OCI-LY1 (cell line): ENCODE measurements at regions not wholly inside any gene's neighbourhood (a gene's known extent, or its start where the extent isn't known, plus 50 kb on each side); places are given as distances from the start of the nearest gene placed in this dataset.

Experiments used
- EZH2 ChIP-seq: fragments of 200-600 bp; sonication (generic), shearing (Covaris generic); IDR thresholded peaks from 2 replicates; pipeline ENCODE4 v1.8.0; 2017; ENCODE audit warnings: borderline replicate concordance, mixed run types, mild to moderate bottlenecking, antibody characterized with exemption, low read length, moderate library complexity, mixed read lengths
- TF ChIP-seq, protein P1 (sequence below): fragments of 200-600 bp; sonication (generic), shearing (Covaris generic); IDR thresholded peaks from 2 replicates; pipeline ENCODE4 v1.5.1; 2017; ENCODE audit warnings: mild to moderate bottlenecking, antibody characterized with exemption, low read length, moderate library complexity, mixed read lengths

DNA sequence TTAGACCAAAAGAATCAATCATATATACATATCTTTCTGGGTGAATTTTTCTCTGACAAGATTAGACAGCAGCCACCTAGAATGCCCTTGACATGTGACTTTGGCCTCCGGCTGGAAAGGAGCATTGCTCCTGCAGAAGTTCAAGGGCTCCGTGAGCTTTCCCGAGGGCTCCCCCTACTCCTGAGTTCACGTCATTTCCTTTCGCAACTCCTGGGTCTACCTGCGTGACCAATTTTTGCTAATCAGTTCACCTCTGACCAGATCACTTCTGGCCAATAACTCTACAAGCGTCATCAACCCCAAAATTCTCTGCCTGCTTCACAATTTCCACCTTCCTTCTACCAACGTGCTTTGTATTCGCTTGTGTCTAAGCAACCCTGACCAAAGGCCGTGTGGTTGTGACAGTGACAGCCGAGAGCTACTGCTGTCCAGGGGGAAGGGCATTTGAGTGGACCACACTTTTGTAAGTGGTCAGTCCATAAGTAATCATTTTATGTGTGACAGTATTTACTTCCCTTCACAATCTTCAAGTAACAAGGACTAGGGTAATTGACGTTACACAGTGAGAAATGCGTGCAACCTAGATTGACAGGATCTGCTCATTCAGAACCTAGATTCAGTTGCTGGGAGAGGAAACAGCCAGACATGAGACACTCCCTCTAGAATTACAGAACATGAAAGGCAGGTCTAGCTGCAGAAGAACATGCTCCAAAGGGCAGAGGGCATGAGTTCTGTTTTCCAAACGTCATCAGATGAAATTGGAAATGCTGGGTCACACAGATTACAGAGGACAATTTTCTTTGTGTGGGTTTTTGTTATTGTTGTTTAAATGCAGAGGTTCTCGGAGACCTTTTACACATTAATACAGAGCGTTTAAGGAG is 145.9 kb upstream of the SPACA7 start:
- TF ChIP-seq, protein P1, sequence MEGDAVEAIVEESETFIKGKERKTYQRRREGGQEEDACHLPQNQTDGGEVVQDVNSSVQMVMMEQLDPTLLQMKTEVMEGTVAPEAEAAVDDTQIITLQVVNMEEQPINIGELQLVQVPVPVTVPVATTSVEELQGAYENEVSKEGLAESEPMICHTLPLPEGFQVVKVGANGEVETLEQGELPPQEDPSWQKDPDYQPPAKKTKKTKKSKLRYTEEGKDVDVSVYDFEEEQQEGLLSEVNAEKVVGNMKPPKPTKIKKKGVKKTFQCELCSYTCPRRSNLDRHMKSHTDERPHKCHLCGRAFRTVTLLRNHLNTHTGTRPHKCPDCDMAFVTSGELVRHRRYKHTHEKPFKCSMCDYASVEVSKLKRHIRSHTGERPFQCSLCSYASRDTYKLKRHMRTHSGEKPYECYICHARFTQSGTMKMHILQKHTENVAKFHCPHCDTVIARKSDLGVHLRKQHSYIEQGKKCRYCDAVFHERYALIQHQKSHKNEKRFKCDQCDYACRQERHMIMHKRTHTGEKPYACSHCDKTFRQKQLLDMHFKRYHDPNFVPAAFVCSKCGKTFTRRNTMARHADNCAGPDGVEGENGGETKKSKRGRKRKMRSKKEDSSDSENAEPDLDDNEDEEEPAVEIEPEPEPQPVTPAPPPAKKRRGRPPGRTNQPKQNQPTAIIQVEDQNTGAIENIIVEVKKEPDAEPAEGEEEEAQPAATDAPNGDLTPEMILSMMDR: no peak
- TF ChIP-seq EZH2: no peak
